Activated CD4-positive, alpha-beta T cell treated with anti-CD3 and anti-CD28 coated beads, Interleukin-2, amount 50 U/mL, for 1 hour (primary cell): ENCODE measurements at regions not wholly inside any gene's neighbourhood (a gene's known extent, or its start where the extent isn't known, plus 50 kb on each side); places are given as distances from the start of the nearest gene placed in this dataset.

ENCODE experiments used
- DNase-seq: peaks from one replicate; pipeline ENCODE4 v3.0.0-alpha.2; 2020

DNA sequence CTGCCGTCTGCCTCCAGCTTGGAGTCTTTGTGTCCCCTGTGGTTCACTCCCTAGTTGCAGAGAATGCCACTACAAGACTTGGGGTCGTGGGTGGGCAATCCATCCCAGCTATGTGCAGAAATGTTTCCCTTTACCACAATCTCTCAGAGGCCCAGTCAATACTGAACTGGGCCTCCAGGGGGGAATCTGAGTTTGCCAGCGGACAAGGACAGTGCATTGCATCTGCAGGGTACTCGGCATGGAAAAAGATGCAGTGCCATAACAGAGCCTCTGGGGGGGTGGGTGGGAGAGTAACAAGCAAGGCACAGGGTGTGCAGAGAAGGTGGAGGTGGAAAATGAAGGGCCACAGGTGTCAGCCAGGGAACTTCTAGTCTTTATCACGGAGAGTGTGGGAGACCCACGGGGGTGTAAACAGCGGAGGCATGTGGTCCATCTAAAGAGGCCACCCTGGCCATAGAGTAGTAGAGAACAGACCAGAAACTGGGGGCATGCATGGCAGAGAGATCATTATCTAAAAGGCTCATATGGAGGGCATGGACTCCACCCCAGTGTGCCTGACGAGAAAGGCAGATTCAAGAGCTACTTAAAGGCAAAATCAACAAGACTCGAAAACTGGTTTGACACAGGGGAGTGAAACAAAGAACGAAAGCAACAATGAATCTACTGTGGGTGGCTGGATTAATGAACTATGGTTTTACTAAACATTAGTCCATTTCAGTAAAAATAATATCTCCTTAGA is 182.4 kb downstream of the ANXA2 start:
- no peak for DNase-seq

GRCh38 chr15:60217161-60217560 is 180.6 kb downstream of the ANXA2 start:
- DNase-seq: no peak

GRCh38 chr15:60218256-60218655 is 179.5 kb downstream of the ANXA2 start:
- no peak for DNase-seq

DNA sequence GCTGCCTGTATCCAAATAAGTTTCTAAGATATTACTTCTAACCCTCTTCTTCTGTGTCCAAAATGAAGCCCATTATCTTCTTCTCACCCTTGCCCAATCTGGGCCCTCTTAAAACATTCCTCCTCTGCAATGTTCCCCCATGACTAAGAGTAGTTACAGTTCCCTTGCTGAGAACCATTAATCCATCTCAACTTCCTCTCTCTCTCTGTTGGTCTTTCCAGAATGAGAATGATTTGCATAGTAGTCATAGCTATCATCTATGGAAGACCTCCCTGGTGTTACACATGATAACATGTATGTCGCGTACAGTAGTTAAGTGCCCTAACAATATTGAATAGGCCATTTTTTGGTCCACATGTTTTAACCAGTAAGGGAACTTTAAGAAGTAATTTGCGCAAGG is 177.9 kb downstream of the ANXA2 start:
- DNase-seq: no peak

DNA sequence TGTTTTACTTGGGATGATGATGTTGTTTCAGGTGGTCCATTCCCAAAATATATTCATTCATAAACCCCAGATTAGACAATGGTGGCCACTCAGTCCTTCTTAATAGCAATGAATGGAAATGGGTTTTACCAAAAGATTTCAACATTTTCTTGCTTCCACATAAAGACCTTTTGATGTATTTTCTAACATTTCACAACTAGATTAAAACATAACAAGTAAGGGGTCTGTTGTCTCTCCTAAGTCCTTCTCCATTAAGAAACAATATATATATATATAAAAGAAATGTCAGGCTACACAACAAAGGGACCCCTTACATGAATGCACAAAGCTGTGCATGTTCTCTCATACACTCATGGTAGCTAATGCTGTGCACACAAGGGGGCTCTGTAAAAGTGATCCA is 176.4 kb downstream of the ANXA2 start:
- DNase-seq: no peak

- DNase-seq: no peak
Measured at GRCh38 chr15:60222404-60222803, 175.4 kb downstream of the ANXA2 start.

GRCh38 chr15:60223176-60223575 is 174.6 kb downstream of the ANXA2 start:
- DNase-seq: no peak

DNA sequence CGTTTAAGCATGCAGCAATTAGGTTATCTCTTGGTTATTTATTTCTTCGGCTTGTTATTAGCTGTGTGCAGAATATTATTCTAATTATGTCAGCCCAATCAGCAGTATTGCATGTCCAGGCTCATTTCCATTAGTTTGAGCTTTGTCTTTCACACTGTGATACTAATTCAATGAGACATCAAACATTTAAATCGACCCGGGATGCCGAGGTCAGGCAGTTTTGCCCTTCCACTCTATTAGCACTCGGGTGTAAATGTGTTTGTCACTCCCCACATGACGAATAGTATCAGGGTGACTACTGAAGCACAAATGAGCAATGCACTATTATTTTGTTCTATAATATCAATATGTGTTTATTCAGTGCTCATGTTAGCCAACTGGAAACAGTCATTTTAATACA is 170.9 kb downstream of the ANXA2 start:
- DNase-seq: no peak

DNA sequence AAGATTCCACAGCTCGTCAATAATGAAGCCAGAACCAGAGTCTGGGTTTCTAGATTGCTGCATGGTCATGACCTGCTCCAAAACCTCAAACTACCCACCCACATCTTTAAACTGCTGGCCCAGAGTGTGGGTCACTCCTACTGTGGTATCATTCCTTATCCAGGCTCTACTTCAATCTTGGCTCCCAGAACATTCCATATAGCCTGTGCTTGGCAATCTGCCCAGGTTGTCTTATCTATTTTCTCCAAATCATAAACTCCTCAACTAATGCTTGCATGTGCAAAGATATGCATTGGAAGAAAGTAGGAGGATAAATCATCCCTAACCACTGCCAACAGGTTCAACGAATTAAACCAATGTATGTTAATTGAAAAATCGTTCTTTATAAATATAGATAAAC is 169.7 kb downstream of the ANXA2 start:
- DNase-seq: no peak

- no peak for DNase-seq
Measured at GRCh38 chr15:60228619-60229018, 169.2 kb downstream of the ANXA2 start.

DNA sequence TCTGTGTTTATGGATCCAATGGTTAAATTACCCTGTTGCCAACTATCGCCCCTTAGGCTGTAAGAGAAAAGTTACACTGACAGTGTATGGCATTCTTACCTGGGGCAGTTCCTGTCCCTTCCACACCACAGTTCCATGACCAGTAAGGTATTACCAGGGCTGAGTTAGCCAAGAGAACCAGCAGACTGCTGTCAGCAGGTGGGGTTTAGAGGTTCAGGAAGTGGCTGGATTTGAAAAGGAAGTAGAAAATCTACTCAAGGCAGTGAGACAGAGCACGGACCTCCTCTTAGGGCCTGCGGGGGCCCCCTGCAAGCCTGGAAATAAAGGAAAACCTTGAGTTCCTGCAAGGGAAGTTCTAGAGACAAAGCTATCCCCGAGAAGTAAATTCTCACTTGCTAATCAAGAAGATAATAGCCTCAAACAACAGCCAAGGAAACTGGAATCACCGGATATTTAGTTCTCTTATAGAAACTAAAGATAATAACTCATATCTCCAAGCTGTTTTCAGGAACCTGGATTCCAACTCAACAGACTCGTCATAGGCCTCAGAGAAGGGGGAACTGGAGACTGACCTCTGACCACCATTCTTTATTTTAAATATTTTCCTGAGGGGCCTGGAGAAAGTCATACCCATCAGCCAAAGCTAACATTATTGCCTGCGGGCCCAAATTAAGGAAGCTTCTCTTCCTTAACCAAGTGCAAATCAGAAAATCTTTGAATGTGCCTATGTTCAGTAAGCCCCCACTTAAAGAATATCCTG is 161.7 kb downstream of the ANXA2 start:
- no peak for DNase-seq

- DNase-seq: no peak
Measured at GRCh38 chr15:60237446-60237845, 160.3 kb downstream of the ANXA2 start.

DNA sequence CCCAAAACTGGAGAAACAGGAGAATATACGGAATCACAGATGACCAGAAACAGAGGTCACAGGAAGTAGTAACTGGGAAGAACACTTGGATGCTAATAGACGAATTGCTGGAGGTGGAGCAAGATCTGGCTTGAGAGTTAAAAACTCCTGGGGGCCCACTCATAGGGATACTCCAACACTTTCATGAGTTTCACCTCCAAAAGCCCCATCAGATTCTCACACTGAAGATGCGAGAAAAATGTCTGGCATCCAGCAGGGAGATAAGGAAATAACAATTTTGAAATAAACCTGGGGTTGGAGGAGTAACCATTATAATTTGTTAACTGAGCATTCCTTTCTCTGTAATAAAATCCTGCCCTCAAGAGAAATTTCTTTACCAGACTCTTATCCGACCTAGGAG is 154.0 kb downstream of the ANXA2 start:
- no peak for DNase-seq

- no peak for DNase-seq
Measured at GRCh38 chr15:60244813-60245212, 153.0 kb downstream of the ANXA2 start.

DNA sequence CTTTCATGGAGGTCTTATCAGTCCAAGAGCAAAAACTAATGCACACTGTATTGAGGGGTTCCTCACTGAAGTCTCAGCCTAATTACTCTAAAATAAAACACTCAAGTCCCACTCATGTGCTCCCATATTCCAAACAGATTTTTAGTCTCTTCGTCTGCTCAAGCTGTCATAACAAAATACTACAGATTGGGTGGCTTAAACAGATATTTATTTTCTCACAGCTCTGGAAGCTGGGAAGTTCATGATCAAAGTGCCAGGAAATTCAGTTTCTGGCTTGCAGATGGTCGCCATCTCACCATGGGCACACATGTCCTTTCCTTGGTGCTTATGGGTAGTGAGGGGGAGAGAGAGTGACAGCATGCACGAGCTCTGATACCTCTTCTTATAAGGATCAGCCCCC is 147.5 kb downstream of the ANXA2 start:
- no peak for DNase-seq

- no peak for DNase-seq
Measured at GRCh38 chr15:60251300-60252070, 146.3 kb downstream of the ANXA2 start.

DNA sequence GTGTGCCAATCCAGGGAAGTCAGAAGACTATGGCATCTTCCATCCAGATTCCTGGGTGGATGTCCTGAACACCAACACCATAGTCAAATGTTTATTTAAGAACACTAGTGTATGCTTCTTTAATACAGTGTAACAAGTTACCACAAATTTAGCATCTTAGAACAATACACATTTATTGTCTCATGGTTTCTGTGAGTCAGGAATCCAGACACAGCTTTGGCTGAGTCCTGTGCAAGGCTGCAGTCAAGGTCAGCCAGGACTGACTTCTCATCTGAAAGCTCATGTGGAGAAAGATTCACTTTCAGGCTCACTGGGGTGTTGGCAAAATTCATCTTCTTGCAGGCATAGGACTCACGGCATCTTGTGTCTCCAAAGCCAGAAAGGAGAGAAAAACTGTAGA is 143.4 kb downstream of the ANXA2 start:
- DNase-seq: no peak

GRCh38 chr15:60255390-60255789 is 142.4 kb downstream of the ANXA2 start:
- no peak for DNase-seq

DNA sequence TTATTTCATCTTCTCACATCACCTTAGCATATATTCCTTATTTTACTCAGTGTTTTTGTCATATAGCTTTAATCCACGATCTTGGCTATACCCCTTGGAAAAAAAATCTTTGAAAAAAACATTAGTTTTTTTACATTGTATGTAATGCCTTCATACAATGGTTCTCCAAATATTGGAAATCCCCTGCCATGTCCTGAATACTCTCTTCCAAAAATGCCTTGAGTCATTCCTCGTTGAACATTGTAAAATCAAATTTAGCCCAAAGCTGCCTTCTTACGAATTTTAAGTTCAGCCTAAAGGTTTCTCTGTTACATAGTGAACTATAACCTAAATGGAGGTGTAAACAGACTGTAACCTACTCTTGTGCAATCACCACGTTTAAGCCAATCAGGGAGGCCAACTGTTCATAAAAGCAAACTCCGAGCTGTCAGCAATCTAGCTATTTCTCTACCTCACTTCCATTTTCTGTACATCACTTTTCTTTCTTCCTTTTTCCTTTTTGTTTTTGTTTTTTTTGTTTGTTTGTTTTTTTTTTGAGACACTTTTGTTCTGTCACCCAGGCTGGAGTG is 140.1 kb downstream of the ANXA2 start:
- no peak for DNase-seq

DNA sequence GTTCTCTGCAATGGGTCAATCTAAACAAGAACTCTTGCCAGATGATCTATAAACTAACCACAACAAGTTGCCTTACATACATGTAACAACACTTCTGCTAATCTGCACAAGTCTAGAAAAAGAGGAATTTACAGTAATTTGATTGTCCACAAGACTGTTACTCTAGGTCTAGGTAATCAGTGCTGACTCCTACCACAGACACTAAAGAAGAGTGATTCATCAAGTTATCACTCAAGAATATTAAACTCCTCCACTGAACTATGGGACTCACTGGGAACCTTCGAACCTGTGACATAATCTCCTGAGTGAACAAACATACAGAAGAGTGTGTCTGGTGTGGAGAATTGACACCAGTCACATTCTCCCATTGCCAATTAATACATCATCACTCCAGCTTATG is 138.3 kb downstream of the ANXA2 start:
- no peak for DNase-seq

DNA sequence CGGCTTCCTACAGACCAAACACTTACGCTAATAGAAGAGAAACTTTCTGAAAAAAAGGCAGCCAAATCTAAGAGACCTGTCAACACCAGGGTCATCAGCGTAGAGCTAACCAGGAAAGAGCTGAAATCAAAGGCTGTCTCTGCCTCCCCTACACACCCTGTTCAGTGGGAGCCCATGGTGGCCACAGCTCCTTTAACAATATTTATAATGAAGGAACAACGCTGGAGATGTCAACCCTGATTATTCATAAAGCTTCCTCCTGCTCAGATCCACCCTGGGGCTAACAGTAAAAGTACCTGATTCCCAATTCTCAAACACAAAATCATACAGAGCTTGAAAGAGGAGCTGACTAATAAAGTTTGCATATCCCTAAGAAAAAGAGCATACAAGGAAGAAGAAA is 133.7 kb downstream of the ANXA2 start:
- DNase-seq: no peak

- DNase-seq: no peak
Measured at GRCh38 chr15:60264566-60264965, 133.2 kb downstream of the ANXA2 start.

- DNase-seq: no peak
Measured at GRCh38 chr15:60265057-60265456, 132.7 kb downstream of the ANXA2 start.

- DNase-seq: no peak
Measured at GRCh38 chr15:60272623-60273022, 125.2 kb downstream of the ANXA2 start.
